NCI-H345 (cell line): ENCODE measurements at regions not wholly inside any gene's neighbourhood (a gene's known extent, or its start where the extent isn't known, plus 50 kb on each side); places are given as distances from the start of the nearest gene placed in this dataset.
A peak's percentile ranks its signal among the peaks of the same experiment; 100 is the strongest.
"Not testable (repeated sequence)": the region's sequence is repeated elsewhere in the genome, so short reads cannot be mapped to it uniquely, and the experiment has no call there.

Experiments
- DNase-seq: peaks from one replicate; lab custom pipeline; 2025; lab: John Stamatoyannopoulos, UW

DNA sequence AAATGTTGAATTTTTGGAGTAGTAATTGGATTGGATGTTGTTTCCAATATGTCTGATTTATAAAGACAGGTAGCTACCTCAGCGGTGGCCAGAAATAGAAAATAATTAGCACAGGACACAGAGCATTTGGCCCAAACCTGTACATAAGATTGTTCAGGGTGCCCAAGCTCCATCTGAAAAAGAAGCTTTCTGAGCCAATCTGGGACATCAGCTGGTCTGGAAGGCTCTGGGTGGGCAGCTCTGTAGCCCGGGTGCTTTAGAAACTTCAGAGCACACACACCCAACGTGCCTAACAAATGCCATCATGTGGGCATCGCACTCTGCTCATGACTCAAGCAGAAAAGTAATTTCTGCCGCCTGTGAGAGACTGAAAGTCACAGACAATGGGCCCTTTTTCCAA lies 460.7 kb downstream of the ICE1 start:
- no peak for DNase-seq

DNA sequence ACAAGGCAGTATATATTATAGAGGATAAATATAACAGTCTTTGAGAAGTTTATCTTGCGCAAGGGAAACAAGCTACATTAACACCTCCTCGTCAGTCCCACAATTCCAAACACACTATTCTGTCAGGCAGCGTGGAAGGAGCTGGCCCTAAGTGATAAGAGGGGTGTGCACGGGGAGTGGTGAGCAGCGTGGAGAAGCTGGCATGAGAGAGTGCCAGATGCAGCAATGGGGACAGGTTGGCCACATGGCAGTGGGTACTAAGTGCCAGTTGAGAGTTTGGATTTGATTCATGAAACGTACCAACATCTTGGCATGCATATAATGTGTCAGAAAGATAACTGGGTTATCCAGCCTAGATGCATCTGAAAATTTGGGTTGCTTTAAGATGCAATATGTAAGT lies 460.2 kb downstream of the ICE1 start:
- no peak for DNase-seq

DNA sequence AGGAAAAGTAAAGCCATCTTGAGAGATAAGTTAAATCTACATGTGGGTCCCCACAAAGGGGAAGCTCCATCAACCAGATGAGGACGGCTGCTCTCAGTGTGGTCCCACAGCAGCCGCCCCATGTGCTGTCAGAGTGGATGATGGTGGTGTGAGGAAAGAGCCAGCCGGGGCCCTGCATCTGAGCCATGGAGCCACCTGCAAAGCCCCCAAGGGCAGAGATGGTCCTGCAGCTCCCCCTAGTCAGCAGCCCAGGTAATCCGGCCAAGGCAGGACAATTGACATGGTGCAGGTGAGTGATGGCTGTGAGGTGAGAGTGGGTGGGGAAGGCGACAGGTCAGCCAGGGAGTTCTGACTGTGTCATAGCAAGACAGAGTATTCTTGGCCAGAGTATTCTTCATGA lies 458.8 kb downstream of the ICE1 start:
- DNase-seq = peak; percentile 20

DNA sequence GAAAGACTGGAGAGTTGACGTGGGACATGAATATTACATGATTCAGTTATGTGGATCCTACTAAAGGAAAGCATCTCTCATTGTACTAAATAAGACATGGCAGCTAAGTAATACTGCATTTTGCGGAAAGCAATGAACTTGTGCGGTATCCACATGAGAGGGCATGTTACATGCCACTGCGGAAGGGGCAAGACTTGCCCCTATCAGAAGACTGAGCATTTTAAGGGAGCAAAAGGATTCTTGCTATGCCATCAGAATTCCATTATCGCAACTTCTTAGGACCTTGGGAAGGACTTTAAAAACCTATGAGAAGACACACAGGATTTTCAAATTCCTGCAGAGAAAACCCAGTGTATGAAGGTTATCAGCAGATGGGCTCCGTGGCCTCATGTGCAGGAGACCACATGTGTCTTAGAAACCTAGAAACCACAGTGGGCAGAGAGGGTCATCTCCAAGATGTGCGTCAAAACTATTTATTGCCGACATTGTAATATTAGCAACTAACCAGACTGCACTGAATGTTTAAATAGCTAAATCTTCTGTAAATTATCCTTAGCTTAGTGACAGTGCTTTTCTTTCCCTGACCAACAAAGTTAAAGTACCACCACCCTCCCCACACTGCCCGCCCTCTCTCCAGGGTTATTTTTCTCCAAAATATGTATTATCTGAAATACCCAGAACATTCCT lies 457.7 kb downstream of the ICE1 start:
- DNase-seq = no peak

DNA sequence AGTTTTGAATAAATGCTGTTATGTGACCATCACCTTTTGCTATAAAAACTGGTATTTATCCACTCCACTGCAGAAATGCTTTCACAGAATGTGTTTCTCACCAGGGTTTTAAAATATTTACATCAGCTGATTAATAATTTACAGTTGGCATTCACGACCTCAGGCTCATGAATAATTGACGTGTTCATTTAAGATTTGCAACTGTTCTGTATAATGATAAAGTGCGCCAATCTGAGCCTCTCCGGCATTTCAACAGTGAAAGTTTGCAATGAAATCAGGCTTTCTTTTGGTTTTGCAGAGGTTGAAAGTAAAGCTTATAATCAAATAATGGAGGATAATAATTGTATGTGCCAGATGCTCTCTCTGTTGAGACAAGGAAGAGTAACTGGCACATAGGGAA lies 434.9 kb downstream of the ICE1 start:
- no peak for DNase-seq

DNA sequence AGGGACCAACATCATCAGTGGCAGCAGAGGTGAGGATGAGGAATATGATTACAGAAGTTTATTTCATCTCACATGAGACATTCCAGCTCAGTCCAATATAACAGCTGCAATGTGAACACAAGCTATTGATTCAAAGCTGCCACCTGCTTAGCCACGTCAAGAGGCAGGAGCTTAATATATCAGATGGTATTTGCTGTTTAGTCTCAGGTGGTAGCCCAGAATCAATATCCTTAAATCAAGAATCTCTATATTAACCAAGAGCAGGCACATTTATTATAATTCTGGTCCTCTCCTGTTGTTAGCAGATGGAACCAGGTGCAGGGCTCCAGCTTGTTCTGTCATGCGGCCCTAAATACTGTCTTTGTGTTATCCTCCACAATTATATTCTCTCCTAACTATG lies 431.6 kb downstream of the ICE1 start:
- DNase-seq = peak; percentile 43

DNA sequence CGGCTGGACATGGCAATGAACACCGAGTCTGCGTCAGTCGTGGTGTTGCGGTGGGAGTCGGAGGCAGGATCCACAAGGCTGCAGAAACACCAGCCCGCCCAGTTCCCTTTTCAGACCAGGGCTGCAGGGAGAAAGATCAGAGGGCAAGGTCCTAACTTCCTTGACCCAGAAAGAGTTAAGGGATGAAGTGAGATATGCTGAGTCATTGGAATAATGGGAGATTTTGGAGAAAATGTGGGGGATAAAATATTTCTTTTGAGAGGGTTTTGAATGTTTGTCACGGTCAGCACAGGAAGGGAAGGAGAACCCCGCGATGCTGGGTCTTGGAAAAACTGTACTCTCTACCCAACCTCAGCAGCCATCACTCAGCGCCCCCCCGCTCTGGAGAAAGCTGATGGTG lies 416.0 kb downstream of the ICE1 start:
- DNase-seq = no peak

DNA sequence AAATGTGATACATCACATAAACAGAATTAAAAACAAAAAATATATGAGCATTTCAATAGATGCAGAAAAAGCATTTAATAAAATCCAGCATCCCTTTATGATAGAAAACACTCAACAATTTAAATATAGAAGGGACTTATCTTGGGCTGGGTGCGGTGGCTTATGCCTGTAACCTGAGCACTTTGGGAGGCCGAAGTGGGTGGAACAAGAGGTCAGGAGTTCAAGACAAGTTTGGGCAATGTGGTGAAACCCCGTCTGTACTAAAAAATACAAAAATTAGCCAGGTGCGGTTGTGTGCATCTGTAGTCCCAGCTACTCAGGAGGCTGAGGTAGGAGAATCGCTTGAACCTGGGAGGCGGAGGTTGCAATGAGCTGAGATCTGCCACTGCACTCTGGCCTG lies 409.1 kb downstream of the ICE1 start:
- not testable (repeated sequence) for DNase-seq

DNA sequence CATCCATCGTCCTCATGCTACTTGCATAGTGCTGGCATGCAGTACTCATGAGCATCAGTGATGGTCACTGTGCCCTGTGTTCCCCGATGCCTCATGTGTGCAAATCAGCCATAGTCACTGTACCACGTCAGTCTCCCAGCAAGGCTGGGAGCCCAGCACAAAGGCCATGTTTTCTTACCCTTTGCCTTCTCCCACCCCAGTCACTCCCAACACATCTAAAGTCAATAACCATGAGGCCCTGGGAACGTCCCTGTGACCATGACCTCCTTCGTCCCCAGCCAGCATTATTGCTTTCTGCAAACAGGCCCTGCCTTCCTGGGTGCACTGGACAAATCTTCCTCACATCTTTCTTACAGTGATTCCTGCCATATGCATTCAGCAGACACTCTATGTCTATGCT lies 406.1 kb downstream of the ICE1 start:
- no peak for DNase-seq

DNA sequence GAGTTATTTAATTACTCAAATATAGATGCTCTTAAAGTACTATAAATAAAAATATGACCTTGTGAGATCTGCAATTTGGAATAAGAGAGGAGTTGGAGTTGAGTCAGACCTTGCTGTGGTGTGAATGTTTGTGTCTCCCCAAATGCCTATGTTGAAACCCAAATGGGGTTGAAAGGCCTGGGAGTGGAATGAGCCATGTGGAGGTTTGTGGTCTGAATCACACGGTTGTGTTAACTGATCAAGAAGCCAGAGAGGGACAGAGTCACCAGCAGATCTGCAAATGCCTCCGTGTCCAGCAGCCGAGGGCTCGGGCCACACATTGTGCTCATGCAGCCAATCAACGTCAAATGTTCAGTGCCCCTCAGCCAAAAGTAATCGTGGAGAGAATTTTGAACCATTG lies 404.4 kb downstream of the ICE1 start:
- DNase-seq = no peak

DNA sequence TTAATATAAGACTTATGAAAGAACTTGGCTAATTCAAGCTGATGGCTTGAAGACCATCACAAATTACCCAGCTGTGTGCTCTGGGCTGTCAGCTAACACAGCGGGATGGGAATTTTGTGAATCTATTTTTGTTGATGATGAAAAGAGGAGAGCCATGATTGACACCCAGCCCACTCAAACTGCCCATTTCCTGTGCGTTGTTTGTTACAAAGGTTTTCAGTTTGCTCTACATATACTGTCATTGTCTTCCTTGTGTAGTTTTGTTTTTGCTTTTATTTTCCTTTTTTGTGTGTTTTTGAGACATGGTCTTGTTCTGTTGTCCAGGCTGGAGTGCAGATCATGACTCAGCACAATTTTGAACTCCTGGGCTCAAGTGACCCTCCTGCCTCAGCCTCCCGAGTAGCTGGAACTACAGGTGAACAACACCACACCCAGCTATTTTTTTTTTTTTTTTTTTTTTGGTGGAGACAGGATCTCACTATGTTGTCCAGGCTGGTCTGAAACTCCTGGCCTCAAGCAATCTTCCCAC lies 400.3 kb downstream of the ICE1 start:
- no peak for DNase-seq

DNA sequence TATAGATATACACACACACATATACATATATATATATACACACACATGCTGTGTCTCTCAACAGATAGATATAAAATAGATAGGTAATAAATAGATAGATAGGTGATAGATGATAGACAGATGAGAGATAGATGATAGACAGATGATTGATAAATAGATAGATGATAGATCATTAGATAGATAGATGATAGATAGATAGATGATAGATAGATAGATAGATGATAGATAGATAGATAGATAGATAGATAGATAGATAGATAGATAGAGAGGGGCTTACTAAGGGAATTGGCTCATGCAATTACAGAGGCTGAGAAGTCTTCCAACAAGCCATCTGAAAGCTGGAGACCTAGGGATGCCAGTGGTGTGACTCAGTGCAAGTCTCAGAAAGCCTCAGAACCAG lies 394.5 kb downstream of the ICE1 start:
- DNase-seq = no peak

DNA sequence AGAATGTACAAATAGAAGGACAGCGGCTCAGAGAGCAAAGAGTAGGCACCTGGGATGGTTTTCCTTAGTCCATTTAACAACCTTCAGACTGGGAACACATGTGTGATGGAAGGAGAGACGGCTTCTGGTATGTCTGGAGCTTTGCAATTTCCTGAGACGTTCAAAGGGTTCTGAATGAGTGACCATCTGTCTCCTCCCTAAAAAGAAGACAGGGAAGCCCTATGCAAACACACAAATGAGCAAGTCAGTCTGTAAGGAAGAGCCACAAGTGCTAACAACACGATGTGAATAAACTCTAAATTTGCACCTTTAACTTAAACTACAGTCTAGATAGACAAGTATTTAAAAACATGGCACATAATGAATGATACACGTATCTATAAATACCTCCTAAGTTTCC lies 391.0 kb downstream of the ICE1 start:
- DNase-seq = no peak

DNA sequence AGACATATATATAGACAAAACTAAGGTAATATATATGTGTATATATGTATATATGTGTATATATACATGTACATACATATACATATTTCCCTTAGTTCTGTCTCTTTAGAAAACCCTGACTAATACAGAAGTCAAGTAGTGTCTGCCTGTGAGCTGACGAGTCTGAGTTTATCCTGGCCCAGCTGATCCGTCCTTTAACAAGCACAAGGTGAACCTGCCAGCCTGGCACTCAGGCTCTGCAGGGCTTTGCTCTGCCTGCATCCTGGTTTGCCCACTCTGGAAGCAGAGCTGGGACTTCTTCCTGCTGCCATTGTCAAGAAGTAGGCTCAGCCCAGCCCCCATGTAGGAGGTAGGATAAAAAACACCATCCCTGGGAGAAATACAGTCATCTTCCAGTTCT lies 388.0 kb downstream of the ICE1 start:
- no peak for DNase-seq

DNA sequence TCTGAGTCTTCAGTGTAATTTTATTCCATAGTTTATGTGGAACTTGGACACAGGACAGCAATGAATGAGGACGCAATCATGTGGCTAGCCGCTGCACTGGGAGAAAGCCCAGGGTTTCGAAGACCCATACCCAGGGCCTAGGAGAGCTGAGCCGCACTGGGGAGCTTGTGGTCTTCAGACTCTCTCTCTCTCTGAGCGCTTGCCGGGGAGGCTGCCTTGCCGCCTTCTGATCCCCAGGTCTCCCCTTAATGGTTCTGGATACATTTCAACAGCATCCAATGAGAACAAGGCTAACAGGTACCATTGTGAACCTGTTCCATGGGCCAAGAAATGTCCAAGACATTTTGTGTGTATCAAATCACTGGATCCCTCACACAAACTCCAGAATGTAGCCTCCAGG lies 383.4 kb downstream of the ICE1 start:
- DNase-seq = no peak

DNA sequence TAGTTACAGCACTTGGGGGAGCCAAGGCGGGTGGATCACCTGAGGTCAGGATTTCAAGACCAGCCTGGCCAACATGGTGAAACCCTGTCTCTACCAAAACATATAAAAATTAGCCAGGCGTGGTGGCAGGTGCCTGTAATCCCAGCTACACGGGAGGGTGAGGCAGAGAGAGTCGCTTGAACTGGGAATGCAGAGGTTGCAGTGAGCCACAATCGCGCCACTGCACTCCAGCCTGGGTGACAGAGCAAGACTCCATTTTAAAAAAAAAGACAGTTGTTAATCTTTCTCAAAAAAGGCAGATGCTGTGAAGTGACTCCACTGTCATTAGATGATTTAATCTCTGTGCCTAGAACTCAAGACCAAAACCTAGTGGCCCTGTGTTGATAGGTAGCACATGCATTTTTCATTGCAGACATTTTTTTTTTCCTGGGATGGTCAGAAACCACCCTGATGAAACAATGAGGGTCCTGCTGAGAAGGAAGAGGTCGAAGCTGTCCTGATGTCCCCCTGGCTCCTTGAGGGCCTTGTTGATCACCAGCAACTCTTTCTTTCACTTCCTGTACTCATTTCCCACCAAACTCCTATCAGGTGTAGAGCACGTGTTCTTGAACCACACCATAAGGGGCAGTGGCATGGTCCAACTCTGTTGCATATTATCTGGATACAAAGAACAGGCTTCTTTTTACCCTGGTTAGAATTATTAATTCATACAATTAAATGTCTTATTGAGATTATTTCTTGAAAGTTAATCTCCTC lies 382.2 kb downstream of the ICE1 start:
- DNase-seq = no peak

DNA sequence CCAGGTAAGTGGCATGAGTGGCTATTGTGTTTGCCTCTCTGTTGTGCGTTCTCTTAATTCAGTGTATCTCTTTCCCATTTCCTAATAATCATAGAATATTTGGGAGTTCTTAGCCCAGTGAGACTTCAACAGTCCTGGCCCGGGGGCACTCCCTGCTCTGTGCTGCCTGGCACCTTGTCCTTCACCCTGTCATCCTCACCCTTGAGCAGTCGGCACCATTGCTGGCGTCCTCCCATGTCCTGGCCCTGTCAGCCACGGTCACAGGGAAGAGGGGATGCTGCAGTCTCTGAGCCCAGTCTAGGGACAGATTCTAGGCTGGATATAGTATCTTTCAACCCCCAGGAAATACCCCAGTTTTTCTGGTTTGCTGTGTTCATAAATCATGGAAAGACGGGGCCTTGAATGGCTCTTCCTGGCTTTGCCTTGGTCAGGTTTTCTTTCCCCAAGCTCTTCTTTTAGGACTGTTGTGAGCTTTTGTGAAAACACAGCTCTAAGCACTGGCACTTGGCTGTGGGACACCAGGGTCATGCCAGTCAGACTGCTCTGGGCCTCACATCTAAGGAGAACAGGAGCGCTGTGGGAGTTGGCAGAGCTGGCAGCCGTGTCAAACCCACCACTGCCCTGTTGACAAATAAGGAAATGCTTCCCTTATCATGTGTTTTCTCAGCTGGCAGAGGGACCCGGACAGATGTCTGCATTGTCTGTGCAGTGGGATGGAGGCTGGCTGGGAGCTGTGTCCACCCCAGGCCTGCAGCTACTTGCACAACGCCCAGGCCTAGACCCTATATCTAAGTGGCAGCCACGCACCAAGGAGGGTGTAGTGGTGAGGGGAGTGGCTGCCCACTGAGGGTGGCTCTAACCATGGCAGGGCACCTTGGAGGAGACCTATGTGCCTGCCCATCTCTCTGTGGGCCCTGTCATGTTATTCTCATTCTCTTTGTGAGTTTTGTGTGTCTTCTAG lies 378.6 kb downstream of the ICE1 start:
- no peak for DNase-seq

DNA sequence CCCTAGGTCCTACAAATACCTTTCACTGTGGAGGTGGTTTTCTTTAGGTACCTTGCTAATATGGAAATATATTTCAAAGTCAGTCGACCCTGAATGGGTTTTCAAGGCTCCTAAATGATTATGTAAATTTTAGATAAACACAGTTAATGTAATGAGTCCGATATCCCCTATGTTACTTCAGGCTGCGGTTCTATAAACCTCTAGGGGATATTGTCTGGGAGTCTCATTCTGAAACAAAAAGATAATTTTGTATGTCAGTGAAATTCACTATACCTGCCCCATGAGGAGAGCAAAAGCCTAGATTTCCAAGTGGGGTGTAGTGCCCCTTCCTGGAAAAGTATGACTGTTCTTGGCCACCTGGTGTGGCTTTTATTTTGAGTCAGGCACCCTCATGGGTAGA lies 377.3 kb downstream of the ICE1 start:
- DNase-seq = no peak

DNA sequence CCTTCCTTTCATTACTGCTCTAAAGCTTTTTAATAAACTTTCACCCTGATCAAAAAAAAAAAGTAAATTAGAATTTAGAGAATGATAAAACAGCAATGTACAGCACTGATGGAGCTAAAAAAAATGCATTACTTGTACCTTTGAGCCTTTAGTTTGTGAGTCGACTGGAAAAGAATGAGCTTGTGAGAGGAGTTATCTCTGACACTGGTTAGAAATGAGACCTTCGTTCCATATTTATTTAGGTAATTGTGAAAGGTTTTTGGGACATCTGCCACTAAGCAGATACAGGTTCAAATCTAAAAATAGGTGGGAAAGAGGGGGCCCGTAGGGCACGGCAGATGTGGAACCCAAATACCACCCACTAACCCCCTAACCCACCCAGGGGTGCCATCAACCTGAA lies 376.8 kb downstream of the ICE1 start:
- no peak for DNase-seq

DNA sequence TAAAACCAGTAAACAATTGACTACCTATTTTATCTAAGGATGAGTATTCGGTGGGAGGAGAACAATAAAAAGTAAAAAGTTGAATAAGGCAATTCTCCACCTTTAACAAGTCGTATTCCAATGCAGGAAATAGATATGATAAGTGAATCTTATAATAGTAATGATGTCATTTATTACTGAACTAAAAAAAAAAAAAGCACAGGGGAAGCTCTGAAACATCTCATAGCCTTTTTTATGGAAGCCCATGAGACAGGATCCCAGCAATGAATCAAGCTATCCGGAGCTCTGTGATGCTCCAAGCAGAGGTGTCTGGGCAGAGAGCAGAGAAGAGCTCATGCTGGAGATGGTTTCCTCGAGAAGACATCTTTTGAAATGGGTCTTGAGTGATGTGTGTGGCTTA lies 376.0 kb downstream of the ICE1 start:
- DNase-seq = no peak

DNA sequence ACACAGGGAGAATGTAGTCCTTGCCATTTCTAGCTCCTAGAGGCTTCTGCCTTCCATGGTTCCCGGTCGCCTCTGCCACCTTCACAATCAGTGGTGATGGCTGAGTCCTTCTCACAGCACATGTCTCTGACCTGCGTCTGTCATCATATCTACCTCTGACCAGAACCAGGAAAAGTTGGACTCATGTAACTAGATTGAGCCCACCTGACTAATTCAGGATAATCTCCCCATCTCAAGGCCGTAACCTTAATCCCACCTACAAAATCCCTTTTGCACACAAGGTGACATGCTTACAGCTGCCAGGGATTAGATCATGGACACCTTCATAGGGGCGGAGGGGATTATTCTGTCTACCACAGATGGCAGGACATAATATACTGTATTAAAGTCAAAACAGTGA lies 375.6 kb downstream of the ICE1 start:
- DNase-seq = no peak

DNA sequence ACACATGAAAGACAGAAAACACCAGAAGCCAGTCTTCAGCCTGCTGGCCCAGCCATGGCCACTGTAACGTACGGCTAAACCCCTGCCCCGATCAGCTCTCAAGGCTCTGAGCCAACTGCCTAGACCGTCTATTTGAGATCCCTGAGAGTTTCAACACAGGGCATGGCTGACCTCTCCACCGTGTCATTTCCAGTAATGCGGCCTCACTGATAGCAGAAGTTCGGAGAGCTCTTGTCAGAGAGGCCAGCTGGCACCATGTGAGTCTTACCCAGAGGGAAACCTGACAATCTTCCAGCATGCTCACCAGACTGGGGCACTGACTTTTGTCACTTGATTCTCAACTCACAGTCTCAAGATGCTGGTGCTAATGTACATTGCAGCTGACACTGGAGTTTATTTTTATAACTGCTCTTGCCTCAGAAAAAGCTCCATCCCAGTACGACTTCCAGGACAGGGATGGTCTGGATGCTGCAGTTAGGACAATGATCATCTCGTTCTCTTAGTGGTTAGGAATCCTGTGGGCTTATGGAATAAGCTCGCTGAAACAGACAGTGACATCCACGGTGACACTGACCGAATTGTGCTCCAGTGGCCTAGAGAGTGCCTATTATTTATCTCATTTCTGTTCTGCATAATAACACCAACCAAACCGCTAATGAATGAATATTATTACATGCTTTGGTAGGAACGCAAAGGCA lies 372.7 kb downstream of the ICE1 start:
- no peak for DNase-seq
